B cell (primary cell): ENCODE measurements at regions not wholly inside any gene's neighbourhood (a gene's known extent, or its start where the extent isn't known, plus 50 kb on each side); places are given as distances from the start of the nearest gene placed in this dataset.

Experiments
- ATAC-seq: fragments of 200-7000 bp; cut with Tn5 transposase; one replicate; pipeline ENCODE4 v1.10.0; 2021; ENCODE audit warnings: low read depth, mild to moderate bottlenecking, moderate number of reproducible peaks, moderate library complexity
- CTCF ChIA-PET: fragments of 350-600 bp; sonication (Branson Sonifier 250); formaldehyde crosslinking; loops from one replicate; lab custom pipeline; 2021; ENCODE audit warnings: antibody characterized with exemption, inconsistent platforms; lab: Charles Lee
- POLR2A ChIA-PET: fragments of 350-600 bp; sonication (Branson Sonifier 250); formaldehyde crosslinking; loops from one replicate; lab custom pipeline; 2021; ENCODE audit warnings: antibody characterized with exemption; lab: Charles Lee
- DNase-seq: peaks from one replicate; pipeline ENCODE4 v3.0.0; 2013
- H2AFZ ChIP-seq: 2 replicates; pipeline ENCODE4 v1.6.1; 2012; ENCODE audit warnings: mild to moderate bottlenecking, low read depth, low read length; ENCODE audit not compliant: insufficient read depth, poor library complexity, severe bottlenecking
- H3K27ac ChIP-seq, 2 donors: 1 replicate in 1 of 2; 2 replicates in 1 of 2; pipeline ENCODE4 v1.5.1; 2012 to 2013; ENCODE audit warnings: low read length in 2 of 2, mild to moderate bottlenecking in 2 of 2, moderate library complexity in 1 of 2
- H3K27me3 ChIP-seq, 4 experiments: fragments of 200-600 bp in 1 of 4; sonication (generic) in 1 of 4; replicated peaks in 1 of 4; 1 replicate in 2 of 4; 2 replicates in 2 of 4; pipeline versions ENCODE4 v1.6.1 to v1.7.0; 2013 to 2016; ENCODE audit warnings: low read length in 3 of 4, mild to moderate bottlenecking in 2 of 4, mixed read lengths in 1 of 4, moderate library complexity in 1 of 4; ENCODE audit not compliant: insufficient read depth in 4 of 4, control insufficient read depth in 3 of 4; ENCODE audit errors: control extremely low read depth in 1 of 4
- H3K36me3 ChIP-seq, 2 experiments: replicated peaks in 1 of 2; 1 replicate in 1 of 2; 2 replicates in 1 of 2; pipeline versions ENCODE4 v1.6.1 to v1.7.1; 2013; ENCODE audit warnings: low read length in 1 of 2; ENCODE audit not compliant: insufficient read depth in 2 of 2, control insufficient read depth in 1 of 2; ENCODE audit errors: control extremely low read depth in 1 of 2, extremely low read depth in 1 of 2
- H3K4me1 ChIP-seq, 2 donors: fragments of 200-600 bp in 1 of 2; sonication (generic) in 1 of 2; 1 replicate in 1 of 2; 2 replicates in 1 of 2; pipeline versions ENCODE4 v1.5.1 to v1.6.1; 2013 to 2017; ENCODE audit warnings: low read length in 2 of 2; ENCODE audit not compliant: control insufficient read depth in 2 of 2, insufficient read depth in 2 of 2
- H3K4me2 ChIP-seq: replicated peaks from 2 replicates; pipeline ENCODE3; 2012; ENCODE audit warnings: mild to moderate bottlenecking, low read depth, low read length; ENCODE audit not compliant: poor library complexity, severe bottlenecking
- H3K4me3 ChIP-seq, 5 experiments: fragments of 200-600 bp in 1 of 5; sonication (generic) in 1 of 5; 1 replicate in 3 of 5; 2 replicates in 2 of 5; pipeline versions ENCODE4 v1.5.1 to v1.7.0; 2011 to 2016; ENCODE audit warnings: low read length in 4 of 5, mild to moderate bottlenecking in 4 of 5, low read depth in 2 of 5, control low read depth in 1 of 5, moderate library complexity in 1 of 5; ENCODE audit not compliant: insufficient read depth in 1 of 5; ENCODE audit errors: control extremely low read depth in 1 of 5, extremely low read depth in 1 of 5
- H3K79me2 ChIP-seq: fragments of 200-600 bp; sonication (generic); one replicate; pipeline ENCODE4 v1.6.0; 2016; ENCODE audit warnings: low read length; ENCODE audit not compliant: control insufficient read depth, insufficient read depth
- H3K9ac ChIP-seq: fragments of 200-600 bp; sonication (generic); 2 replicates; pipeline ENCODE4 v1.6.1; 2017; ENCODE audit warnings: mild to moderate bottlenecking, low read length, moderate library complexity
- H3K9me3 ChIP-seq, 3 donors: one replicate each; pipeline versions ENCODE4 v1.6.1 to v1.7.1; 2013; ENCODE audit warnings: low read length in 2 of 3; ENCODE audit not compliant: control insufficient read depth in 2 of 3, insufficient read depth in 1 of 3; ENCODE audit errors: control extremely low read depth in 1 of 3
- H4K20me1 ChIP-seq: 2 replicates; pipeline ENCODE4 v1.6.0; 2012; ENCODE audit warnings: mild to moderate bottlenecking, low read length; ENCODE audit not compliant: insufficient read depth, control insufficient read depth, poor library complexity, severe bottlenecking
- H3K27ac Mint-ChIP-seq: one replicate; pipeline ENCODE4 v1.8.0; 2021; ENCODE audit warnings: mixed read lengths
- H3K27me3 Mint-ChIP-seq: one replicate; pipeline ENCODE4 v1.8.0; 2021; ENCODE audit warnings: mixed read lengths
- H3K4me1 Mint-ChIP-seq: one replicate; pipeline ENCODE4 v1.8.0; 2021; ENCODE audit warnings: mixed read lengths
- H3K4me3 Mint-ChIP-seq: one replicate; pipeline ENCODE4 v1.8.0; 2021; ENCODE audit warnings: mixed read lengths
- H3K9me3 Mint-ChIP-seq: one replicate; pipeline ENCODE4 v1.8.0; 2022; ENCODE audit warnings: mixed read lengths; ENCODE audit not compliant: insufficient read depth
- CTCF ChIP-seq: fragments of 200-600 bp; IDR thresholded peaks from one replicate; pipeline ENCODE4 v1.8.0; 2022; ENCODE audit warnings: antibody characterized with exemption, mild to moderate bottlenecking
- EZH2 ChIP-seq: IDR thresholded peaks from 2 replicates; pipeline ENCODE4 v1.6.1; 2012; ENCODE audit warnings: borderline replicate concordance, low read depth, mild to moderate bottlenecking, moderate library complexity, low read length; ENCODE audit not compliant: insufficient read depth, poor library complexity, severe bottlenecking
- WGBS: methylation state at CpG from one replicate; pipeline ENCODE4 v1.1.5; 2013; ENCODE audit warnings: missing lambda C conversion rate; ENCODE audit not compliant: insufficient coverage; 5-methylcytosine and 5-hydroxymethylcytosine counted together
- intact Hi-C: fragments of 100-400 bp; cut with micrococcal nuclease; formaldehyde crosslinking; loops from one replicate; pipeline ENCODE4 v1.10.0; 2022

- Histone ChIP-seq H3K27ac (no peak overlapping the region), H3K4me2 (no peak overlapping the region), H3K4me1 (no peaks in the 10 kb centered on the region), H3K9me3 (no peaks in the 10 kb centered on the region), H3K36me3 (no peaks in the 10 kb centered on the region), H2AFZ (no peak overlapping the region), H3K4me3 (no peak overlapping the region), H4K20me1 (no peaks in the 10 kb centered on the region), H3K9ac (no peak overlapping the region), H3K79me2 (no peaks in the 10 kb centered on the region), H3K27me3 (no peaks in the 10 kb centered on the region)
- WGBS, result 93% methylated on average over 1 of the region's 2 CpGs
- ChIA-PET CTCF (no interaction called here), POLR2A (no interaction called here)
- H3K27me3 Mint-ChIP-seq, result peaks cover 20% of the 10 kb centered on the region
- H3K27ac Mint-ChIP-seq, result no peak overlapping the region
- intact Hi-C loops, result no loop called here
- DNase-seq, result no peak
- no peak for ATAC-seq
- no peak overlapping the region for H3K4me3 Mint-ChIP-seq
- TF ChIP-seq CTCF (no peak), EZH2 (no peak)
- peaks cover 2% of the 10 kb centered on the region for H3K9me3 Mint-ChIP-seq
- H3K4me1 Mint-ChIP-seq, result no peaks in the 10 kb centered on the region
Observed at GRCh38 chr20:48277266-48277665, 492.0 kb upstream of the SULF2 start.

- no peaks in the 10 kb centered on the region for H3K27me3 ChIP-seq
- Mint-ChIP-seq H3K9me3 (peaks cover 2% of the 10 kb centered on the region), H3K4me1 (no peaks in the 10 kb centered on the region), H3K4me3 (no peak overlapping the region), H3K27ac (no peak overlapping the region), H3K27me3 (peaks cover 20% of the 10 kb centered on the region)
- ChIA-PET POLR2A (no interaction called here), CTCF (no interaction called here)
- H3K9me3 ChIP-seq, result no peaks in the 10 kb centered on the region
- H2AFZ ChIP-seq, result no peak overlapping the region
- H3K79me2 ChIP-seq, result no peaks in the 10 kb centered on the region
- TF ChIP-seq CTCF (no peak), EZH2 (no peak)
- H3K36me3 ChIP-seq, result no peaks in the 10 kb centered on the region
- H3K9ac ChIP-seq, result no peak overlapping the region
- ATAC-seq (no peak), DNase-seq (no peak)
- H3K4me1 ChIP-seq, result no peaks in the 10 kb centered on the region
- H3K4me3 ChIP-seq, result no peak overlapping the region
- H3K27ac ChIP-seq, result no peak overlapping the region
- no peak overlapping the region for H3K4me2 ChIP-seq
- H4K20me1 ChIP-seq, result no peaks in the 10 kb centered on the region
- intact Hi-C loops, result no loop called here
- 100% methylated on average over 1 of the region's 3 CpGs for WGBS
Observed at GRCh38 chr20:48276021-48276342, 490.7 kb upstream of the SULF2 start.
